ENCODE measurements at regions not wholly inside any gene's neighbourhood (a gene's known extent, or its start where the extent isn't known, plus 50 kb on each side); places are given as distances from the start of the nearest gene placed in this dataset.

DNA sequence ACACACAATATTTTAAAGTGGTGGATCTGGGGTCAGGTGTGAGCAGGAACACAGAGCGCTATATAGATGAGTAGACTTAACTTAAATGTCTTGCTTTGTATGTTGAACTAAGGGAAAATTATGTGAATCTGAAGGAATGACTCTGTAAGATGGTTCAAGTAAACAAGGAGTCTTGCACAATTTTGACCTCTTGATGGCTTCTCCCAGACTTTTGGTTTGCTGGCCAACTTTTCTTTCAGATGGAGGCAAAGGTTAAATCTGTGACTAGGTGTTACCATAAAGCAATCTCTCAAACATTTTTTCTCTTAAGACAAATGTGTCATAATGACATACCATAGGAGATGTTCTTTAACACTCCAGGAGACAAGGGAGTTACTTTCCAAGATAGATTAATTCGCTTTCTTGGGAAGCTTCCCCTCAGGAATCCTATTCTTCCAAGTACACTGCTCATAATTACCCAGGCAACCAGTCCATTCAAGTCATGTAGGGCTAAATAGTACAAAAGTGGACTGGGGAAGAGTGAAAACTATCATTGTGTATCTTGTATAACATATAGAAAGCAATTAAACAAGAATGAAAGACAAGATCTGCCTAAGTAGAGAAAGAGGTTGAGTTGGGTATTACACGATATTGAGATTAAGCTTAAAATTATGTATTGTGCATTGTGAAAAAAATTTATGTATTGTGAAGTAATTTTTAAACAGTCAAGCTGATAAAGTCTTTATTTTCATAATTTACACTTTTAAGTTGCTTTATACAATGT is 60.3 kb upstream of the SLC27A6 start:
- no peak for DNase-seq

DNA sequence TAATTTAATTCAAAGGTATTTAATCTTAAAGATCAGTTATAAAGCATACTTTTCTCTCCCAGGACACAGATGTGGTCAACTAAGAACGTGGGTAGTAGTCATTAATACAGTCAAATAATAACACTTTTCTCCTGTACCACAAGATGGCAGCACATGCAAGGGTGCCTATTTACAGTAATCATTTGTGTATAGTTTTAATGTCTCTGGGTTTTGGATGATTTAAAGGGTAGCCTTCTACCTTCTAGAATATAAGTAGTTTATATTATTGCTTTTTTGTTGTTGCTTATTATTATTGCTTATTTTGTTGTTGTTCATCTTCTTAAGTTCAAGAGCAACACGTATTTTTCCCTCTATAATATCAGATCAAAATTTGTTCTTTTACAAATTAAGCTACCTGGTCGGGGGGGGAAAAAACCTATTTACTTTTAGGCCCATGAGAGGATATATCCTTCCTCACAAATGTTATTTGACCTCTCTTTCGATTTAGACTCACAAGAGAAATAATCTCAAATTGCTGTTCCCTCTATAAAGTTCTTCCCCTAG is 59.6 kb upstream of the SLC27A6 start:
- DNase-seq, result peak; percentile 68 to 79 (median 71)

GRCh38 chr5:128913551-128913950 is 51.7 kb upstream of the SLC27A6 start:
- DNase-seq, result no peak

Data from suppressor macrophage treated with lipopolysaccharide for 1 hour (primary cell).